ENCODE measurements at regions not wholly inside any gene's neighbourhood (a gene's known extent, or its start where the extent isn't known, plus 50 kb on each side); places are given as distances from the start of the nearest gene placed in this dataset.

DNA sequence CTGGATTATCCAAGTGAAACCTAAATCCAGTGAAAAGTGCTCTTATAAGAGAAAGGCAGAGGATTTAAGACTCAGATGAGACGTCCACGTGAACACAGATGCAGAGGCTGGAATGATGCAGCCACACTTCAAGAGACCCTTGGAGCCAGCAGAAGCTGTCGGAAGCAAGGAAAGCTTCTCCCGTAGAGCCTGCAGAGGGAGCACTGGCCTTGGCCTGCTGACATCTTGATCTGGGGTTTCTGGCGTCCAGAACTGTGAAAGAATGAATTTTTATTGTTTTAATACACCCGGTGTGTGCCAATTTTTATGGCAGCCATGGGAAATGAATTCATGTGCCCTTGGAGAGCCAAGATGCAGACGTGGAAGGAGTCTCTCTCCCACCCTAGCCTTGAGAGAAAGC is 407.0 kb upstream of the B3GAT1 start:
- TF ChIP-seq, protein P1, sequence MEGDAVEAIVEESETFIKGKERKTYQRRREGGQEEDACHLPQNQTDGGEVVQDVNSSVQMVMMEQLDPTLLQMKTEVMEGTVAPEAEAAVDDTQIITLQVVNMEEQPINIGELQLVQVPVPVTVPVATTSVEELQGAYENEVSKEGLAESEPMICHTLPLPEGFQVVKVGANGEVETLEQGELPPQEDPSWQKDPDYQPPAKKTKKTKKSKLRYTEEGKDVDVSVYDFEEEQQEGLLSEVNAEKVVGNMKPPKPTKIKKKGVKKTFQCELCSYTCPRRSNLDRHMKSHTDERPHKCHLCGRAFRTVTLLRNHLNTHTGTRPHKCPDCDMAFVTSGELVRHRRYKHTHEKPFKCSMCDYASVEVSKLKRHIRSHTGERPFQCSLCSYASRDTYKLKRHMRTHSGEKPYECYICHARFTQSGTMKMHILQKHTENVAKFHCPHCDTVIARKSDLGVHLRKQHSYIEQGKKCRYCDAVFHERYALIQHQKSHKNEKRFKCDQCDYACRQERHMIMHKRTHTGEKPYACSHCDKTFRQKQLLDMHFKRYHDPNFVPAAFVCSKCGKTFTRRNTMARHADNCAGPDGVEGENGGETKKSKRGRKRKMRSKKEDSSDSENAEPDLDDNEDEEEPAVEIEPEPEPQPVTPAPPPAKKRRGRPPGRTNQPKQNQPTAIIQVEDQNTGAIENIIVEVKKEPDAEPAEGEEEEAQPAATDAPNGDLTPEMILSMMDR (conservative IDR thresholded peaks at IDR 0.05; ENCODE audit: low read length), result no peak
- TF ChIP-seq EZH2phosphoT487 (IDR thresholded peaks at IDR 0.05; ENCODE audit: borderline replicate concordance), result no peak

Measured in Loucy (cell line).